ENCODE measurements at regions not wholly inside any gene's neighbourhood (a gene's known extent, or its start where the extent isn't known, plus 50 kb on each side); places are given as distances from the start of the nearest gene placed in this dataset.

DNA sequence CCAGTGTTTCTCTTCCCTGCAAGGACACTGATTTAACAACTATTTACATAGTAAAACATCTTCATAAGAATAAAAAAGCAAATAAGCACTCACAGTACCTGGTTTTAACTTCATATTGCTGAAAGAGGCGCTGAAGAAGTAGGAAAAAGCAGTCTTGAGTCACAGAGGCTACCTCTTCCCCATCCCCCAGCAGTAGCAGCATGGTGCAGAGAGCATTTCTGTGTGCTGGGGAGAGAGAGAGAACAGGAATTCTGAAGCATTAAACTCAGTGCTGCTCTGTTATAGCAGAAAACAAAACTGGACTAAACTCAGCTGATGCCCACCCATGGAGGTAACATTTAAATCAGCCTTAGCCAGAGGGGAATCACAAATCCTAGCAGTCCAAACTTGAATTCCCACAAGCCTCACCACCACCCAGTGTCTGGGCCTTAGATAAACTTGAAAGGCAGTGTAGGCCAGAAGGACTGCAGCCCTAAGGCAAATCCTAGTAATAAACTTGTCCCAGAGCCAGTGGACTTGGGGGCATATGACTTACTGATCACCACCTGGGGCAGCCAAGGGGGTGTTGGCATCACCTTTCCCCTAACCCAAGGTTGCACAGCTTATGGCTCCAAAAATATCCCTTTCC lies 321.8 kb upstream of the CWC22 start:
- no peak for DNase-seq (ENCODE audit: low read depth in 4 of 6, low spot score in 6 of 6)
- H3K27me3 ChIP-seq (ENCODE audit: control insufficient read depth, insufficient read depth, low read length) = no peaks in the 10 kb centered on the region
- no peak overlapping the region for H3K4me3 ChIP-seq (ENCODE audit: low read depth, low read length)
- no peaks in the 10 kb centered on the region for H3K4me1 ChIP-seq (ENCODE audit: control insufficient read depth, insufficient read depth, low read length)
- H3K27ac ChIP-seq (ENCODE audit: low read depth, low read length) = no peak overlapping the region
- H3K36me3 ChIP-seq (ENCODE audit: control insufficient read depth, insufficient read depth, low read length) = no peaks in the 10 kb centered on the region
- no CpG with 5 or more reads among the region's 1 CpG for WGBS (ENCODE audit: insufficient coverage)
- no peaks in the 10 kb centered on the region for H3K9me3 ChIP-seq (ENCODE audit: control insufficient read depth, insufficient read depth, low read length)

DNA sequence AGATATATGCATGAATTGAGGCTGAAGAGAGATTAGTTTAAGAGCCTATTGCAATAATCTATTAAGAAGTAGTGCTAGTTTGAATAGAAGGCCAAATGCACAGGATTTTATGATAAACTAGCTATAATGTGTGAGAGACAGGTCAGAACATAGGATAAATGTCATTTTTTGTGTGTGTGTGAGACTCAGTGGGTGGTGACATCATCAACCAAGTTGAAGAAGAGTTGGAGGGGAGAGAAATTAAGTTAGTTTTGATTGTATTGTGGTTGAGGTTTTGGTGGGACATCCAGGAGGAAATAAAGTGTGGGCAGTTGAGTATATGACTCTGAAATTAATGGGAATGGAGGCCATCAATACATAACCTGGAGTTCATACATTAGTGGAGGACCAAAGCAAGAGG lies 320.1 kb upstream of the CWC22 start:
- Histone ChIP-seq H3K4me1 (ENCODE audit: control insufficient read depth, insufficient read depth, low read length) (no peaks in the 10 kb centered on the region), H3K27me3 (ENCODE audit: control insufficient read depth, insufficient read depth, low read length) (no peaks in the 10 kb centered on the region), H3K36me3 (ENCODE audit: control insufficient read depth, insufficient read depth, low read length) (no peaks in the 10 kb centered on the region), H3K9me3 (ENCODE audit: control insufficient read depth, insufficient read depth, low read length) (no peaks in the 10 kb centered on the region), H3K4me3 (ENCODE audit: low read depth, low read length) (no peak overlapping the region), H3K27ac (ENCODE audit: low read depth, low read length) (no peak overlapping the region)
- no peak for DNase-seq (ENCODE audit: low read depth in 4 of 6, low spot score in 6 of 6)

DNA sequence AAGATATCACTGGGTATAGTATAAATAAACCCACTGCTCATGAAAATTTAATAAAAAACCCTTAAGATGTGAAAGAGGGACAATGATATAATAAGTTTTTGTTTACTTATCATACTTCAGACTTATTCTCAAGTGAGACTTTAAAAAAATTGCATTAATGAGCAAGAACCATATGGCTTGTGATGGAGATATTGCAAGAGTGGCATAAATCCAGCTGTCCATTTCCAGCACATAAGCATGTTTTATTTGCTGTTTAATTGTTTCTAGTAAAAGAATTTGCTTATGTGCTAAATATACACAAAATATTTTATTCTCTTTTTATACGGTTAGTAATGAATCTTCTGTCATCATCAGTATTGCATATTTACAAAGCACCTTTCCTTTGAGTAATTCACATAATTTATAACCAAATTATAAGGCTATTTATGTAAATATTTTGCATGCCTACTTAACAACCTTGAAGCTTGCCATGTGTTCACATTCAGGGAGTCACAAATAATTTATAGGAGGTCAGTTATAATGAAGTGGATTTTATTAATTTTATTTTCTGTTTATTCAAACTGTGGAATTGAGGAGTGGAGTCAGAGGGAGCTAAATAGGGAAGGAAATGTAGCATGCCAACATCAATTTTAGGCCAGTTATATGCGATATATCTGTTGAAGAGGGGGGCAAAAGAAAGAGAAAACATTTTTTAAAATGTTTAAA lies 318.5 kb upstream of the CWC22 start:
- WGBS (ENCODE audit: insufficient coverage) = no CpG with 5 or more reads among the region's 2 CpGs
- no peak overlapping the region for H3K27ac ChIP-seq (ENCODE audit: low read depth, low read length)
- peak in 1 of 6 donors; percentile 43 for DNase-seq (ENCODE audit: low read depth in 4 of 6, low spot score in 6 of 6)

DNA sequence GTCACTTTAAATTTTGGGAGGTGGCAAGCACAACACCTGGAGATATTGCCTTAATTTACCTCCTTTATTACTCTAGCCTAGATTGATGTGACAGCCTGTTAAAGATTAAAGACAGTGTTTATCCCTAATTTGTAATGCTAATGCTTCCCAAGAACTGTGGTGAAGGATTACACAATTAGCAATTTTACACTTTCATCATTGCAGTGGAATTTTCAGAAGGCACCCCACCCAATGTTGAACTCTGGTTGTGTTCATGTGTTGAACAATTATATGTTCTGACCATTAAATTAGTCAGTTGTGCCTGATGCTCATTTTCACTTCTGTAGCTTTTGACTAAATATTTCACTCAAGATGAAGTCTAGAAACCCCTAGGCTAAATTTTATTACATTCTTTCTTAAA lies 317.1 kb upstream of the CWC22 start:
- Histone ChIP-seq H3K4me3 (ENCODE audit: low read depth, low read length) (no peak overlapping the region), H3K27me3 (ENCODE audit: control insufficient read depth, insufficient read depth, low read length) (no peaks in the 10 kb centered on the region), H3K27ac (ENCODE audit: low read depth, low read length) (no peak overlapping the region), H3K4me1 (ENCODE audit: control insufficient read depth, insufficient read depth, low read length) (no peaks in the 10 kb centered on the region), H3K36me3 (ENCODE audit: control insufficient read depth, insufficient read depth, low read length) (no peaks in the 10 kb centered on the region), H3K9me3 (ENCODE audit: control insufficient read depth, insufficient read depth, low read length) (no peaks in the 10 kb centered on the region)
- no peak for DNase-seq (ENCODE audit: low read depth in 4 of 6, low spot score in 6 of 6)

More for the DNA sequence above, 318.5 kb upstream of the CWC22 start:
- H3K27me3 ChIP-seq (ENCODE audit: control insufficient read depth, insufficient read depth, low read length) = no peaks in the 10 kb centered on the region
- H3K9me3 ChIP-seq (ENCODE audit: control insufficient read depth, insufficient read depth, low read length) = no peaks in the 10 kb centered on the region
- no peak overlapping the region for H3K4me3 ChIP-seq (ENCODE audit: low read depth, low read length)
- no peaks in the 10 kb centered on the region for H3K36me3 ChIP-seq (ENCODE audit: control insufficient read depth, insufficient read depth, low read length)
- no peaks in the 10 kb centered on the region for H3K4me1 ChIP-seq (ENCODE audit: control insufficient read depth, insufficient read depth, low read length)

DNA sequence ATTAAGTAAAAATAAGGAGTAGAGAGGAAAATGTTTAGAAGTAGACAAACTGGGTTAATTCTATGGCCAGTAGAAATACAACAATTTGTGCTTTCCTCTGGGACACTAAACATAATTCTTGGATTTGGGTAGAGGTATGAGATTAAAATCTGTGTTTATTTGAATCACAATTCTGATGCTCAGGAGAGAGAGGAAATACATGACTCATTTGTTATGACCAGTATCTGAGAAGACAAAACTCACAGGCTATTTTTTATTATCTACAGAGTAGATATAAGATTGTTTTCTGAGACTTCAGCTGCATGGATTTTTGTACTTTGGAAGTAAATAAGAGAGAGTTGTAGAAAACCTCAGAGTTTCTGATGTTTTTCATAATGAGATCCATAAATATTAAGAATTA lies 315.7 kb upstream of the CWC22 start:
- H3K4me3 ChIP-seq (ENCODE audit: low read depth, low read length) = no peak overlapping the region
- H3K27me3 ChIP-seq (ENCODE audit: control insufficient read depth, insufficient read depth, low read length) = no peaks in the 10 kb centered on the region
- H3K9me3 ChIP-seq (ENCODE audit: control insufficient read depth, insufficient read depth, low read length) = no peaks in the 10 kb centered on the region
- no peaks in the 10 kb centered on the region for H3K36me3 ChIP-seq (ENCODE audit: control insufficient read depth, insufficient read depth, low read length)
- DNase-seq (ENCODE audit: low read depth in 4 of 6, low spot score in 6 of 6) = no peak
- no peak overlapping the region for H3K27ac ChIP-seq (ENCODE audit: low read depth, low read length)
- H3K4me1 ChIP-seq (ENCODE audit: control insufficient read depth, insufficient read depth, low read length) = no peaks in the 10 kb centered on the region

DNA sequence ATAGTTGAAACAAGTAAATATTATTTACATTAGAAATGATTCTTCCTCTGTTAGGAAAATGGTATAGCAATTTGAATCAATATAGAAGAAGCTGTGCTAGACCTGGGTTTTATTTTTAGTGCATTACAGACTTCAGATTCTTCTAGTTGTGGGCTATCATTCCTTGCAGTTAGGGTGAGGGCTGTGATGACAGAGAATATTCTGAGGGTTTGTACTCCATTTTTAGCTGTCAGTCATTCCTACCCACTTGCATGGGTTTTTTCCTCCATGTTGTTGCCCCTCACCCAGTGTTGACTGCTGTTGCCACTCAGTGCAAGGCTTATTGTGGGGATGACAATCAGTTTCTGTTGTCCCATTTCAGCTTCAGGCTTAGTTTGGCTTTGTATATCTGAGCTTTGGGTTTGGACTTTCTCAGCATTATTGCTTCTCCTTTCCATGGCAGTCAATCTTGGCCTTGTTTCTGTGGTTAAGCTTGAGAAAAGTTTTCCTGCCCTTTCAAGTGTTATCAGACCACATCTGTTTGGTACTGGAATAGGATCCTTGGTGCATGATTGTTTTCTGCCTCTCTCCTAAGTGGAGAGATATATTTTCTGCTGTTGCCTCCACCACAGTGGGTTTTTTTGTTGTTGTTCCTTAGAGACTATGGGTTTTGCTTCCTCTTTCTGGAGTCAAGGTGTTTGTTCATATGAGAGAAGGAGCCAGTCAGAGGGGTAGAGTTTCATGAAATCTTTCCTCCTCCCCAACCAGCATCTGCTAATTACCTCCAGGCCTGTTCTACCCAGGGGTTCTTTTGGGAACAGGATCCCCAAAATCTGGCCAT lies 312.7 kb upstream of the CWC22 start:
- Histone ChIP-seq H3K4me1 (ENCODE audit: control insufficient read depth, insufficient read depth, low read length) (no peaks in the 10 kb centered on the region), H3K9me3 (ENCODE audit: control insufficient read depth, insufficient read depth, low read length) (no peaks in the 10 kb centered on the region), H3K27ac (ENCODE audit: low read depth, low read length) (no peak overlapping the region), H3K27me3 (ENCODE audit: control insufficient read depth, insufficient read depth, low read length) (no peaks in the 10 kb centered on the region), H3K4me3 (ENCODE audit: low read depth, low read length) (no peak overlapping the region), H3K36me3 (ENCODE audit: control insufficient read depth, insufficient read depth, low read length) (no peaks in the 10 kb centered on the region)
- DNase-seq (ENCODE audit: low read depth in 4 of 6, low spot score in 6 of 6) = no peak

DNA sequence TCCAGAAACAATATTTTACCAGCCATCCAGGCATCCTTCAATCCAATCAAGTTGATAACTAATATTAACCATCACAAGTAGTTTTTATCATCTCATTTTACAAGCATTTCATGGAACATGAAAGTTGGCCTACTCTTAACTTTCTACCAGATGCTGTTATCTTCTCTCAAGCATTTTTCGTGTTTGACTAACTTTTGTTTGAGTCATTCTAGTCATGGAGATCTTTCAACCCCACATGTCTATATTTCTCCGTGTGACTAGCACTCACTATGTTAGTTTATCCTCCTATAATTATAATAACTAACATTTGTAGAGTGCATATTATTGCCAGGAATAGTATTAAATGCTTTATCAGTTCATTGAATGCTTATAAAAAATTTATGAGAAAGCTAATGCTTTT lies 307.0 kb upstream of the CWC22 start:
- DNase-seq (ENCODE audit: low read depth in 4 of 6, low spot score in 6 of 6) = no peak
- WGBS (ENCODE audit: insufficient coverage) = no CpG with 5 or more reads among the region's 2 CpGs
- H3K9me3 ChIP-seq (ENCODE audit: control insufficient read depth, insufficient read depth, low read length) = no peaks in the 10 kb centered on the region
- no peaks in the 10 kb centered on the region for H3K4me1 ChIP-seq (ENCODE audit: control insufficient read depth, insufficient read depth, low read length)
- no peak overlapping the region for H3K27ac ChIP-seq (ENCODE audit: low read depth, low read length)
- H3K27me3 ChIP-seq (ENCODE audit: control insufficient read depth, insufficient read depth, low read length) = no peaks in the 10 kb centered on the region
- no peak overlapping the region for H3K4me3 ChIP-seq (ENCODE audit: low read depth, low read length)
- no peaks in the 10 kb centered on the region for H3K36me3 ChIP-seq (ENCODE audit: control insufficient read depth, insufficient read depth, low read length)

DNA sequence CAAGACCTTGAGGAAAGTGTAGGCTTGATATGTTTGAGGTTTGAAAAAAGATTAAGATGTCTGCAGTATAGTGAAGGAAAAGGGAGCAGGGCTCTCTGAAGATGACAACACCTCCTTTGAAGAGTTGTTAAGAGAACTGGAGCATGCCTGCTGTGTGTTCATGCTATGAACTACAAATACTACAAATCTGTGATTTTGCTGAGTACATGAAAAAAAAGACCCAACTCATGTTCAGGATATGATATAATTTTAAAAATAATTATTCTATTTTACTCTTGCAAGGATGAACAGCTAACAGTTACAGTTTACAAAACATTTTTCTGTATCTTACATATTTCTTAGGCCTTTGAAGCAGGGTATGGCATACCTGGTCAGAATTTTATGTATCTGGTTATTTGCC lies 305.4 kb upstream of the CWC22 start:
- no peak for DNase-seq (ENCODE audit: low read depth in 4 of 6, low spot score in 6 of 6)
- Histone ChIP-seq H3K9me3 (ENCODE audit: control insufficient read depth, insufficient read depth, low read length) (no peaks in the 10 kb centered on the region), H3K4me3 (ENCODE audit: low read depth, low read length) (no peak overlapping the region), H3K36me3 (ENCODE audit: control insufficient read depth, insufficient read depth, low read length) (no peaks in the 10 kb centered on the region), H3K27me3 (ENCODE audit: control insufficient read depth, insufficient read depth, low read length) (no peaks in the 10 kb centered on the region), H3K4me1 (ENCODE audit: control insufficient read depth, insufficient read depth, low read length) (no peaks in the 10 kb centered on the region), H3K27ac (ENCODE audit: low read depth, low read length) (no peak overlapping the region)

DNA sequence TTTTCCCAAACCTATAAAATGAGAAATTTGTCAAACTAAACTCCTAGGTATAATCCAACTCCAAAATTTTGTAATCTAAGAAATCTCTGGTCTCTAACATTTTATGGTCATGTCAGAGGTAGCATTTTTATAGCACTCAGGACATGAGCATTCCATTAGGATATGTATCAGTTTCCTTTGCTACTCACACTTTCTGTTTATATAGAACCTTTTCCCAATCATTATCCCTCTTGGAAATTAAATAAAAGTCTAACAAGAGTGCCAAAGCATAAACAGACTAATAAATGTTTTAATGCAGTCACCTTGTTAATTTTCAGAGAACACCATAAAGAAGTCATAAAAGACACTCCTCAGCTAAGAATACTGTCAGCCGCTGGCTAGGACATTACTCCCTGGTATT lies 300.0 kb upstream of the CWC22 start:
- Histone ChIP-seq H3K27ac (ENCODE audit: low read depth, low read length) (no peak overlapping the region), H3K36me3 (ENCODE audit: control insufficient read depth, insufficient read depth, low read length) (no peaks in the 10 kb centered on the region), H3K4me3 (ENCODE audit: low read depth, low read length) (no peak overlapping the region), H3K4me1 (ENCODE audit: control insufficient read depth, insufficient read depth, low read length) (no peaks in the 10 kb centered on the region), H3K9me3 (ENCODE audit: control insufficient read depth, insufficient read depth, low read length) (no peaks in the 10 kb centered on the region), H3K27me3 (ENCODE audit: control insufficient read depth, insufficient read depth, low read length) (no peaks in the 10 kb centered on the region)
- DNase-seq (ENCODE audit: low read depth in 4 of 6, low spot score in 6 of 6) = no peak
- no CpG with 5 or more reads among the region's 1 CpG for WGBS (ENCODE audit: insufficient coverage)

DNA sequence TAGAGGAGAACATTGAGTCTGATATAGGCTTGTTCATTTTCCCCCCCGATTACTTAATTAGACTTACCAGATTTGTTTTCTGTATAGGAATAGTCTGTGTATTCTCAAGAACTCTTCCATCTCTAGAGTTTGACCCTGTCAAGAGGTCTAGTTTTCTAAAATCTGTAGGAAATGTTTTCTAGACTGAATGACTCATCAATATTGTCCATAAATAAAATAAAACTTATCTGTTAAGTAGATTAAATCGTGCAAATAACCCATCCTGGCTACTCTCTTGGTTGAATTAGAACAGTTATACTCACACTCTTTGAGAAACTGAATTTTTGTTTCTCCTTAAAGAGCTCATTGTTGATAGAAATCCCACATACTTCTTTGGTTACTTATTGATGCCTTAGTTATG lies 299.2 kb upstream of the CWC22 start:
- no peaks in the 10 kb centered on the region for H3K9me3 ChIP-seq (ENCODE audit: control insufficient read depth, insufficient read depth, low read length)
- no peak overlapping the region for H3K27ac ChIP-seq (ENCODE audit: low read depth, low read length)
- H3K27me3 ChIP-seq (ENCODE audit: control insufficient read depth, insufficient read depth, low read length) = no peaks in the 10 kb centered on the region
- H3K4me3 ChIP-seq (ENCODE audit: low read depth, low read length) = no peak overlapping the region
- DNase-seq (ENCODE audit: low read depth in 4 of 6, low spot score in 6 of 6) = no peak
- H3K4me1 ChIP-seq (ENCODE audit: control insufficient read depth, insufficient read depth, low read length) = no peaks in the 10 kb centered on the region
- no peaks in the 10 kb centered on the region for H3K36me3 ChIP-seq (ENCODE audit: control insufficient read depth, insufficient read depth, low read length)
- no CpG with 5 or more reads among the region's 2 CpGs for WGBS (ENCODE audit: insufficient coverage)
